ENCODE measurements at regions not wholly inside any gene's neighbourhood (a gene's known extent, or its start where the extent isn't known, plus 50 kb on each side); places are given as distances from the start of the nearest gene placed in this dataset.

GRCh38 chr14:104359301-104359968, 220.1 kb upstream of the C14orf180 start (continued):
- TF ChIP-seq ZBTB40 (IDR thresholded peaks at IDR 0.05) (no peak), ZBTB40 (CRISPR knock-in tag; IDR thresholded peaks at IDR 0.05) (no peak), EGR1 (conservative IDR thresholded peaks at IDR 0.05) (no peak), XRCC4 (IDR thresholded peaks at IDR 0.05; ENCODE audit: extremely low read depth, insufficient read depth, insufficient read length) (no peak), CSDE1 (IDR thresholded peaks at IDR 0.05) (no peak)

All from K562 (cell line).